ENCODE measurements at regions not wholly inside any gene's neighbourhood (a gene's known extent, or its start where the extent isn't known, plus 50 kb on each side); places are given as distances from the start of the nearest gene placed in this dataset.

DNA sequence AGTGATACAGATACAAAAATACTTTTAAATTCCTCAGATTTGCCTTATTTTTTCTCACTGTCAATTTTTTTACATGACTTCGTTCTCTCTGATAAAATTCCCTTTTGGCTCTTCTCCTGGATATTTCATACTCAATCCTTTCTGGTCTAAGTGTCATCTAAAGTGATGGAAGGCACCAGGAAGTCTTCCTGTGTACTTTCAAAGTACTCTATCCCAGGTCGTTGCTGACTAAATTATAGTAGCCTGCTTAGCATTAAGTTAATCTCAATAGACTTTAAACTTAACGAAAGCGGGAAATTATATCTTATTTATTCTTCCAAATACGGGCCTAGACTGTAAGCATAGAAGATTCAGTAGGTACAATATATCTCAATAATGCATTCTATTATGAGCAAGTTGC is 67.8 kb downstream of the CASP12 start:
- H3K4me1 ChIP-seq (ENCODE audit: insufficient read depth, low read length): 0 out of 2 replicates have a peak, but pooled peaks cover 6% of the 10 kb centered on the region
- no peaks in the 10 kb centered on the region for H4K20me1 ChIP-seq (ENCODE audit: insufficient read depth, low read length)
- TF ChIP-seq, protein P1, sequence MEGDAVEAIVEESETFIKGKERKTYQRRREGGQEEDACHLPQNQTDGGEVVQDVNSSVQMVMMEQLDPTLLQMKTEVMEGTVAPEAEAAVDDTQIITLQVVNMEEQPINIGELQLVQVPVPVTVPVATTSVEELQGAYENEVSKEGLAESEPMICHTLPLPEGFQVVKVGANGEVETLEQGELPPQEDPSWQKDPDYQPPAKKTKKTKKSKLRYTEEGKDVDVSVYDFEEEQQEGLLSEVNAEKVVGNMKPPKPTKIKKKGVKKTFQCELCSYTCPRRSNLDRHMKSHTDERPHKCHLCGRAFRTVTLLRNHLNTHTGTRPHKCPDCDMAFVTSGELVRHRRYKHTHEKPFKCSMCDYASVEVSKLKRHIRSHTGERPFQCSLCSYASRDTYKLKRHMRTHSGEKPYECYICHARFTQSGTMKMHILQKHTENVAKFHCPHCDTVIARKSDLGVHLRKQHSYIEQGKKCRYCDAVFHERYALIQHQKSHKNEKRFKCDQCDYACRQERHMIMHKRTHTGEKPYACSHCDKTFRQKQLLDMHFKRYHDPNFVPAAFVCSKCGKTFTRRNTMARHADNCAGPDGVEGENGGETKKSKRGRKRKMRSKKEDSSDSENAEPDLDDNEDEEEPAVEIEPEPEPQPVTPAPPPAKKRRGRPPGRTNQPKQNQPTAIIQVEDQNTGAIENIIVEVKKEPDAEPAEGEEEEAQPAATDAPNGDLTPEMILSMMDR (IDR thresholded peaks at IDR 0.05; ENCODE audit: borderline replicate concordance, extremely low read depth, low read length, poor library complexity, severe bottlenecking): no peak
- TF ChIP-seq EZH2 (IDR thresholded peaks at IDR 0.05; ENCODE audit: borderline replicate concordance, low read depth, low read length, severe bottlenecking): no peak
- no peaks in the 10 kb centered on the region for H3K36me3 ChIP-seq (ENCODE audit: insufficient read depth, low read length)
- H3K27me3 ChIP-seq (ENCODE audit: insufficient read depth, low read length, poor library complexity): no peaks in the 10 kb centered on the region
- H3K27ac ChIP-seq (ENCODE audit: low read length): no peak overlapping the region
- no peak for ATAC-seq (ENCODE audit: insufficient read depth, low read depth)
- no peak for DNase-seq
- no peak overlapping the region for H2AFZ ChIP-seq (ENCODE audit: low read depth, low read length)
- H3K4me3 ChIP-seq (ENCODE audit: low read depth in 1 of 2, low read length in 2 of 2): no peak overlapping the region
- H3K9me3 ChIP-seq (ENCODE audit: insufficient read depth, low read length, severe bottlenecking): no peaks in the 10 kb centered on the region
- H3K79me2 ChIP-seq (ENCODE audit: insufficient read depth, low read length): no peaks in the 10 kb centered on the region
- no peak overlapping the region for H3K9ac ChIP-seq (ENCODE audit: low read depth, low read length)
- H3K4me2 ChIP-seq (ENCODE audit: insufficient read depth, low read length): no peak overlapping the region

DNA sequence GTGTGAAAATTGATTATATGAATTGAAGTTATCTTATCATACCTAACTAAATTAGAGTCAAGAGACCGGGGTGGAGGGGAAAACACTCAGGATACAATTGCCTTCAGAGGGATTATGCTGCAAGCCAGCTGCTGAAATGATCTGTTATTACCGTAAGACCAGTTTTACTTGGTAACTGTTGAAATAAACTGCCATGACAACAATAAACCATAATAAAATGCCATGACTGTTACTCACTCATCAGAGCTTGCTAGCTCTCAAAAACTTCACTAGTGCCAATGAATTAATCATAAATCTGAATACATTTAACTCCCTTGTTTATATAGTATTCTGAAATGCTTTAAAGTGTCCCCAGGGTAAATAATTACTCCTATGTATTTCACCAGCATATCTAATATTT is 68.2 kb downstream of the CASP12 start:
- Histone ChIP-seq H3K27ac (ENCODE audit: low read length) (no peak overlapping the region), H3K4me1 (ENCODE audit: insufficient read depth, low read length) (0 out of 2 replicates have a peak, but pooled peaks cover 6% of the 10 kb centered on the region), H3K79me2 (ENCODE audit: insufficient read depth, low read length) (no peaks in the 10 kb centered on the region), H3K9me3 (ENCODE audit: insufficient read depth, low read length, severe bottlenecking) (no peaks in the 10 kb centered on the region), H3K4me2 (ENCODE audit: insufficient read depth, low read length) (no peak overlapping the region), H3K4me3 (ENCODE audit: low read depth in 1 of 2, low read length in 2 of 2) (no peak overlapping the region), H3K27me3 (ENCODE audit: insufficient read depth, low read length, poor library complexity) (no peaks in the 10 kb centered on the region), H3K36me3 (ENCODE audit: insufficient read depth, low read length) (no peaks in the 10 kb centered on the region), H3K9ac (ENCODE audit: low read depth, low read length) (no peak overlapping the region), H4K20me1 (ENCODE audit: insufficient read depth, low read length) (no peaks in the 10 kb centered on the region), H2AFZ (ENCODE audit: low read depth, low read length) (no peak overlapping the region)
- ATAC-seq (ENCODE audit: insufficient read depth, low read depth) (no peak), DNase-seq (no peak)
- TF ChIP-seq, protein P1 (IDR thresholded peaks at IDR 0.05; ENCODE audit: borderline replicate concordance, extremely low read depth, low read length, poor library complexity, severe bottlenecking): no peak
- no peak for TF ChIP-seq EZH2 (IDR thresholded peaks at IDR 0.05; ENCODE audit: borderline replicate concordance, low read depth, low read length, severe bottlenecking)

DNA sequence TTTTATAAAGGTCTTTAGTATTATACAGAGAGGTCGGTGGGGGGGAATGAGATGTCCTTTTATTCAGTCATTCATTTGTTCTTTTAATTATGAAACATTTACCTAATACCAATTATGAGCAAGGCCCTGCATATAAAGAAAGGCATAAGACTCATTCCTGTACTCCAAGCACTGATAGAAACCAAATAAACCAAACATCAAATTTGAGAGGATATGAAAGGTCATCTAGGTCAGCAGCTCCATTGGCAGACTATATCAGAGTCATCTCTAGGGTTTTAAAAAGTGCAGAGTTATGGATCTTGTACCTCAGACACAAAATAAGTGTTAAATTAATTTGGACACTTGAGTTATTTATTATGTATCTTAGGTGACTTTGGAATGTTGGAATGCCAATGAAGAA is 71.5 kb downstream of the CASP12 start:
- TF ChIP-seq, protein P1 (IDR thresholded peaks at IDR 0.05; ENCODE audit: borderline replicate concordance, extremely low read depth, low read length, poor library complexity, severe bottlenecking): no peak
- ATAC-seq (ENCODE audit: insufficient read depth, low read depth) (no peak), DNase-seq (no peak)
- H2AFZ ChIP-seq (ENCODE audit: low read depth, low read length): no peak overlapping the region
- H3K27me3 ChIP-seq (ENCODE audit: insufficient read depth, low read length, poor library complexity): no peaks in the 10 kb centered on the region
- H3K9ac ChIP-seq (ENCODE audit: low read depth, low read length): no peak overlapping the region
- no peaks in the 10 kb centered on the region for H3K36me3 ChIP-seq (ENCODE audit: insufficient read depth, low read length)
- 0 out of 2 replicates have a peak, but pooled peaks cover 6% of the 10 kb centered on the region for H3K4me1 ChIP-seq (ENCODE audit: insufficient read depth, low read length)
- no peaks in the 10 kb centered on the region for H3K79me2 ChIP-seq (ENCODE audit: insufficient read depth, low read length)
- no peaks in the 10 kb centered on the region for H4K20me1 ChIP-seq (ENCODE audit: insufficient read depth, low read length)
- H3K4me3 ChIP-seq (ENCODE audit: low read depth in 1 of 2, low read length in 2 of 2): no peak overlapping the region
- H3K4me2 ChIP-seq (ENCODE audit: insufficient read depth, low read length): no peak overlapping the region
- no peaks in the 10 kb centered on the region for H3K9me3 ChIP-seq (ENCODE audit: insufficient read depth, low read length, severe bottlenecking)
- no peak overlapping the region for H3K27ac ChIP-seq (ENCODE audit: low read length)

DNA sequence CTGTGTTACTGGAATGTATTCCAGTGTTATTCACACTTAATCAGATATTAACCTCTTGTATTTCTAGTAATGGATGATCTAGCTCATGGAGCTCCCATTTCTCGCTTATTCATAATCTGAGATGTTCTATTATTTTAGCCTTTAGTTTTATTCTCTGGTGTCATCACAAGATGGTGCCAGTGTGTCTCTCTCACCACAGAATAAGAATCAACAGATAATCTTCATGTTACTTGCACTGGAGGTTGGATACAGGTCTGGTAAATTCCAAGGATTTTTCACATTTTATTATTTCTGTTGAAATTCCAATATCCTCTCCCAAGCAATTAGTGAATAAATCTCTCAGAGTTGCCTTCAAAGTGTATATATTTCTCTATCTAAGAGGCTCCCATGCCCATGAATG is 74.6 kb downstream of the CASP12 start:
- H3K9me3 ChIP-seq (ENCODE audit: insufficient read depth, low read length, severe bottlenecking): no peaks in the 10 kb centered on the region
- H3K27me3 ChIP-seq (ENCODE audit: insufficient read depth, low read length, poor library complexity): no peaks in the 10 kb centered on the region
- no peak overlapping the region for H3K9ac ChIP-seq (ENCODE audit: low read depth, low read length)
- H2AFZ ChIP-seq (ENCODE audit: low read depth, low read length): no peak overlapping the region
- H4K20me1 ChIP-seq (ENCODE audit: insufficient read depth, low read length): no peaks in the 10 kb centered on the region
- no peaks in the 10 kb centered on the region for H3K36me3 ChIP-seq (ENCODE audit: insufficient read depth, low read length)
- 0 out of 2 replicates have a peak, but pooled peaks cover under 1% of the 10 kb centered on the region for H3K4me1 ChIP-seq (ENCODE audit: insufficient read depth, low read length)
- no peak for DNase-seq
- no peak overlapping the region for H3K4me2 ChIP-seq (ENCODE audit: insufficient read depth, low read length)
- H3K79me2 ChIP-seq (ENCODE audit: insufficient read depth, low read length): no peaks in the 10 kb centered on the region
- no peak for ATAC-seq (ENCODE audit: insufficient read depth, low read depth)
- no peak overlapping the region for H3K27ac ChIP-seq (ENCODE audit: low read length)
- no peak overlapping the region for H3K4me3 ChIP-seq (ENCODE audit: low read depth in 1 of 2, low read length in 2 of 2)
- TF ChIP-seq EZH2 (IDR thresholded peaks at IDR 0.05; ENCODE audit: borderline replicate concordance, low read depth, low read length, severe bottlenecking): no peak
- TF ChIP-seq, protein P1 (IDR thresholded peaks at IDR 0.05; ENCODE audit: borderline replicate concordance, extremely low read depth, low read length, poor library complexity, severe bottlenecking): no peak

All from DND-41 (cell line).